GM12892 (cell line): ENCODE measurements at regions not wholly inside any gene's neighbourhood (a gene's known extent, or its start where the extent isn't known, plus 50 kb on each side); places are given as distances from the start of the nearest gene placed in this dataset.

Source experiments
- POLR2AphosphoS5 ChIP-seq: IDR thresholded peaks from 2 replicates; pipeline ENCODE4 v1.6.1; 2011; ENCODE audit warnings: low read depth, low read length, control low read depth
- TAF1 ChIP-seq: IDR thresholded peaks from 2 replicates; pipeline ENCODE4 v1.6.1; 2011; ENCODE audit warnings: low read depth, mild to moderate bottlenecking, control low read depth, low read length, borderline replicate concordance

DNA sequence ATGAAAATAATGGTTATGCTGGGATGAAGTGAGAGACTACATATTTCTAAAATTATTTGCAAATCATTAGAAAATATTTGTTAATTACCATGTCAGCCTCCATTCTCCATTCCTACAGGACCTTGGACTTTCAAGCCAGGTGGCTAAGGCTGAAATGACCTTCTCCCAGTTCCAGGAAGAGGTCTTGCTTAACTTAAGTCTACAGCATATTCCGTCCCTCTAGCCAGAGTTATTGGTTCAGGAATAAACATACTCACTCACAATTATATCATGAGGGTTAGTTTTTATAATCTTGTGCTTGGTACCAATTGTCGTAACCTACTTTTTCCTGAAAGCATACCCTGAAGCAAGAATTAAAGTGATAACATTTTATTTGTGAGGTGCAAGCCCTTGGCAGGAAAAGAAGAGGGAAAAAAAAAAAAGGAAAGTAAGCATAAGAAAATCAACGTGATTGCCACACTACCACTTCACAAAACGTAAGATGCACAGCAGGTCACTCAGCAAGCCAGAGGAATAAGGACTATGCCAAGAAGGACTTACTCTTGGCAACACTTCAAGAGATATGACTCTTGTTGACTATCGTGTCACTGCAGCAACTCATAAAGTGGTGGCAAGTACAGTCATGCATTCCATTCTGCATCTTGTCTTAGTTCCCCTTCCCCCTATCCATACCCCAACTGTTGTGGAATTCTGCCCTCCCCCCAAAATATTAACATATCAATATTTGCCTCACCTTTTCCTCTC, 479.1 kb downstream of the MBD2 start:
- TF ChIP-seq POLR2AphosphoS5 (no peak), TAF1 (no peak)
